Esophagus (tissue), 2 donors: ENCODE measurements at regions not wholly inside any gene's neighbourhood (a gene's known extent, or its start where the extent isn't known, plus 50 kb on each side); places are given as distances from the start of the nearest gene placed in this dataset.

Source experiments
- H3K27ac ChIP-seq, 2 donors: one replicate each; pipeline ENCODE4 v1.5.1; 2013; ENCODE audit warnings: low read depth in 2 of 2, mild to moderate bottlenecking in 2 of 2, inconsistent platforms in 1 of 2, low read length in 1 of 2, moderate library complexity in 1 of 2
- H3K27me3 ChIP-seq, 2 donors: one replicate each; pipeline ENCODE4 v1.6.1; 2013; ENCODE audit warnings: low read length in 2 of 2, control low read depth in 1 of 2, mild to moderate bottlenecking in 1 of 2; ENCODE audit not compliant: insufficient read depth in 2 of 2, control insufficient read depth in 1 of 2
- H3K36me3 ChIP-seq, 2 donors: one replicate each; pipeline ENCODE4 v1.6.1; 2013; ENCODE audit warnings: low read length in 1 of 2; ENCODE audit not compliant: control insufficient read depth in 2 of 2, insufficient read depth in 2 of 2
- H3K4me1 ChIP-seq, 2 donors: one replicate each; pipeline ENCODE4 v1.6.1; 2013; ENCODE audit warnings: low read length in 1 of 2; ENCODE audit not compliant: control insufficient read depth in 2 of 2, insufficient read depth in 2 of 2
- H3K4me3 ChIP-seq, 2 donors: one replicate each; pipeline ENCODE4 v1.5.1; 2013; ENCODE audit warnings: low read length in 2 of 2, mild to moderate bottlenecking in 2 of 2, low read depth in 1 of 2, moderate library complexity in 1 of 2
- H3K9me3 ChIP-seq, 2 donors: one replicate each; pipeline ENCODE4 v1.6.1; 2013; ENCODE audit warnings: mild to moderate bottlenecking in 2 of 2, low read depth in 1 of 2, low read length in 1 of 2, moderate library complexity in 1 of 2; ENCODE audit not compliant: control insufficient read depth in 2 of 2, insufficient read depth in 1 of 2
- WGBS, 2 donors: extraction: QIAGEN DNeasy Blood & Tissue Kit; methylation state at CpG; one replicate each; pipeline ENCODE4 v1.1.7; 2013; 5-methylcytosine and 5-hydroxymethylcytosine counted together
- donor health status: healthy with polysubstance abuse.
- donor health status: Bipolar disorder and iron deficiency.

DNA sequence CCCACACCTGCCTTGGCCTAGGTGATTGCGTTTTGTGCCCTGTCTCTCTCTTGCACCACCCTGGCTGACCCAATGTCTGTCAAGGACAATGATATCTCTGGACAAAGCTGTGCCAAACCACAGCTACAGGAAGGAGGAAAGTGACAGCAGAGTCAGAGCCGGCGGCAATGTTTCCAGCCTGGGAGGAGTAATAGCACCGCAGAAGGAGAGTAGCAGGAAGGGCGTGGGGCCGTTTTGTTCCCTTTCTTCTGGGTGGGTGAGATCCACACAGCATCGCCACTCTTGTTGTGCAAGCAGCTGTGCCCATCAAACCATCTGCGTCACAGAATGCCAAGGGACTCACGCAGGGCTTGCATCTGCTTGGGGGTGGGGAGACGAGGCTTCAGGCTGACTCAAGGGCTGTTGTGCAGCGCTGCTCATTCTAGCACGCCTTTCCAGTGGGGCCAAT, 341.6 kb upstream of the AUTS2 start:
- no peaks in the 10 kb centered on the region for H3K9me3 ChIP-seq
- H3K4me1 ChIP-seq, result no peaks in the 10 kb centered on the region
- H3K36me3 ChIP-seq, result no peaks in the 10 kb centered on the region
- WGBS, 2 donors, result 75 to 78% methylated on average over 12 of the region's 12 CpGs
- H3K27ac ChIP-seq, result no peak overlapping the region
- no peaks in the 10 kb centered on the region for H3K27me3 ChIP-seq
- H3K4me3 ChIP-seq, result no peak overlapping the region

DNA sequence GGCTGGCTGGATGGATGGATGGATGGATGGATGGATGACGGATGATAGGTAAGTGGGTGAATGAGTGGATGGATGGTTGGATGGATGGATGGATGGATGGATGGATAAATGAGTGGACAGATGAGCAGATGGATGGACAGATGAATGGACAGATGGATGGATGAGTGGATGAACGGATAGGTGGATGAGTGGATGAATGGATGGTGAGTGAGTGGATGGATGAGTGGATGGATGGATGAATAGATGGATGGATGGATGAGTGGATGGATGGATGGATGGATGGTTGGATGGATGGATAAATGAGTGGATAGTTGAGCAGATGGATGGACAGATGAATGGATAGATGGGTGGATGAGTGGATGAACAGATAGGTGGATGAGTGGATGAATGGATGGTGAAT, 340.7 kb upstream of the AUTS2 start:
- Histone ChIP-seq H3K4me3 (no peak overlapping the region), H3K9me3 (no peaks in the 10 kb centered on the region), H3K4me1 (no peaks in the 10 kb centered on the region), H3K36me3 (no peaks in the 10 kb centered on the region), H3K27me3 (no peaks in the 10 kb centered on the region), H3K27ac (no peak overlapping the region)
- WGBS, 2 donors, result 80 to 92% methylated on average over 2 of the region's 2 CpGs

- no peaks in the 10 kb centered on the region for H3K27me3 ChIP-seq
- H3K27ac ChIP-seq, result no peak overlapping the region
- no peaks in the 10 kb centered on the region for H3K9me3 ChIP-seq
- 55 to 61% methylated on average over 2 of the region's 2 CpGs for WGBS, 2 donors
- no peaks in the 10 kb centered on the region for H3K4me1 ChIP-seq
- no peak overlapping the region for H3K4me3 ChIP-seq
- no peaks in the 10 kb centered on the region for H3K36me3 ChIP-seq
Measured at GRCh38 chr7:69259445-69259844, 338.8 kb upstream of the AUTS2 start.

DNA sequence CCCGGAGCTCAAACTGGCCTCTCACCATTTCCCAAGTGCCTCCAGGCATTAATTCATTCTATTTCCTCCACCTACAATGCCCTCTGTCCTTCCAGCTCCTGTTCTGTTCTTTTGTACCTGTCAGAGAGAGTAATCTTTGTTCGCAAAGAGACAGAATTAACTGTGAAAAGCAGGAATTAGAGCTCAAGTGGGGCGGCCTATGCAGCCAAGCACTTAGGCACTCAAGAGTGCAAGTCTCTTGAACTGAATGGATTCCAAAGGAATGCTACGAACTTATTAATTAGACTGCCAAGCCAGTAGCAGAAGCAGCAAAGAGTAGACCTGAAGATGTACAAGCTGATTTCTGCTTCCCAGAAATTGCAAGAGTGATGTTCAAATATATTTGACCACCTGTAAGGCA, 338.3 kb upstream of the AUTS2 start:
- Histone ChIP-seq H3K27ac (no peak overlapping the region), H3K4me1 (no peaks in the 10 kb centered on the region), H3K36me3 (no peaks in the 10 kb centered on the region), H3K27me3 (no peaks in the 10 kb centered on the region), H3K9me3 (no peaks in the 10 kb centered on the region), H3K4me3 (no peak overlapping the region)
- 74 to 77% methylated on average over 4 of the region's 4 CpGs for WGBS, 2 donors

DNA sequence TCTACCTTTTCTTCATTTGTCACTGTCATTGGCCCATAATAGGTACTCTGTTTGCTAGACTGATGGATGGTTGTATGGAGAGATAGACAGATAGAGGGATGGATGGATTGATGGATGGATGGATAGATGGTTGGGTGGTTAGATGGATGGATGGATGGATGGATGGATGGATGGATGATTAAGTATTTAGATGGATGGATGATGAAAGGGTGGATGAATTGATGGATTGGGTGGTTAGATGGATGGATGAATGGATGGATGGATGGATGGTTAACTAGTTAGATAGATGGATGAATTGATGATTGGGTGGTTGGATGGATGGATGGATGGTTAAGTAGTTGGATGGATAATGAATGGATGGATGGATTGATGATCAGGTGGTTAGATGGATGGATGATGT, 334.7 kb upstream of the AUTS2 start:
- Histone ChIP-seq H3K36me3 (no peaks in the 10 kb centered on the region), H3K4me3 (no peak overlapping the region), H3K4me1 (no peaks in the 10 kb centered on the region), H3K9me3 (no peaks in the 10 kb centered on the region), H3K27me3 (no peaks in the 10 kb centered on the region), H3K27ac (no peak overlapping the region)

DNA sequence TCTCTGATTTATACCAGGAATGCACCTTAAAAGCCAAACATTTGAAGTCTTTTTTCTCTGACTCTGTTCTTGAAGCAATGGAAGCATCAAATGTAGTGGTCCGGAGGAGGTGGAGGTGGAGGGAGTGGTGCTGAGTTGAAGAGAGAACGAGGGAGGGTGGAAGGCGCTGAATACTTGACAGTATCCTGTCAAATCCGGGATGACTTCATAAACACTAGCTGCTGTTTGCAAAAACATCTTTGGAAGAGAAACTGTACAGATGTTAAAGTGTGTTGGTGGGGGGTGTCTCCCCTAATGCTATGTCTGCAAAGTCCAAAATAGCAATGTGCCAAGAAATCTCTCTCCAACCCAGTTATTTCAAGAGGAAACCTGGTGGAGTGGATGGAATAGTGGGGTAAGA, 328.5 kb upstream of the AUTS2 start:
- Histone ChIP-seq H3K27ac (no peak overlapping the region), H3K4me1 (no peaks in the 10 kb centered on the region), H3K27me3 (no peaks in the 10 kb centered on the region), H3K4me3 (no peak overlapping the region), H3K36me3 (no peaks in the 10 kb centered on the region), H3K9me3 (no peaks in the 10 kb centered on the region)
- WGBS, 2 donors, result 68 to 70% methylated on average over 4 of the region's 4 CpGs

DNA sequence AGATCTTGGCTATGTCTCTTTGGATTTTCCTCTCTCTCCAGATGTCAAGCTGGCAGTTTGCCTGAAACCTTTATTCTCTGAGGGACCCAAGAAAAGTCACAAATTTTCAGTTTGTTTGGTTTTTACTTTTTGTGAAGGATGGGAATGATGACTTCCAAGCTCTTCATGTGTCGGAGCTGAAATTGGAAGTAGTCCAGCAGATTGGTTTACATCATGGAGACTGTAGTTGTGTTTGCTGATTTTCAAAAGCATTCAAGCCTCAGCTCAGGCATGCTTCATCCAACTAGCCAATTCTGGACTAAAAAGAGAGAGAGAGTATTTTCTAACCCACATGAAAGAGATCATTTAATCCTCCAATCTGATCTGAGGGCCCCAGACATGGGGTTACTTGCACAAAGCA, 326.2 kb upstream of the AUTS2 start:
- H3K36me3 ChIP-seq, result no peaks in the 10 kb centered on the region
- WGBS, 2 donors, result 51 to 72% methylated on average over 1 of the region's 1 CpG
- H3K27ac ChIP-seq, result no peak overlapping the region
- H3K4me1 ChIP-seq, result no peaks in the 10 kb centered on the region
- H3K9me3 ChIP-seq, result no peaks in the 10 kb centered on the region
- no peak overlapping the region for H3K4me3 ChIP-seq
- no peaks in the 10 kb centered on the region for H3K27me3 ChIP-seq

DNA sequence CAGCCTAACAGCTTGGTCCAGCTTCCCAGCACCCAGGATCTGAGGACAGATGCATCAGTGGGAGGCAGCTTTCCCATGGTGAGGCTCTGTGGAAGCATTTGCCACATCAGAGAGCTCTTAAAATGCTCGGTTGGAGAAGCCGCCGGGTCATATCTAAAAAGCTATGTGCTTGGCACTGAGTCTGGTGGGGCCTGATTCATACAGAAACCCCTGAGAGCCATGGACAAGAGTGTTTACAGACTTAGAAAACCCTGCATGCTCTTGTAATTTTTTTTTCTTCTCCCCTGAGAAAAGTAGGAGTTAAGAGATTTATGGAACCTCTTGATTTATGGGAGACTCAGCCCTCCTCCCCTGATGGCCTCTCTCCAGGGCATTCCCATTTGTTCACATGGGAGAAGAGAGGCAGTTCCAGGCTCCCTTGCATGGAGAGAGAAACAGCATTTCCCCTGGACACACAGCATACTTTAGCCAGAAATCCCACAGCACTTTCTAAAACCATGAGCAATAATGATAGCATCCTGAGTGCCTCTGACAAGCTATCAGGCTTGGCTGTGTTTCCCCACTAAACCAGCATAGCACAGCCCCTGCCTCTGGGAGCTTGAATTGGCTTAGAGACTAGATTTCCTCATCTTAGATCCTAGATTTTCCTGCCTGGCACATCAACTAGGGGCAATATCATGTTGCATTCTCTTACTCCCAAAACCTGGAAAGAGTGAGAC, 322.1 kb upstream of the AUTS2 start:
- WGBS, 2 donors, result 58 to 71% methylated on average over 3 of the region's 3 CpGs
- H3K27me3 ChIP-seq, result no peaks in the 10 kb centered on the region
- no peaks in the 10 kb centered on the region for H3K4me1 ChIP-seq
- no peaks in the 10 kb centered on the region for H3K9me3 ChIP-seq
- no peak overlapping the region for H3K4me3 ChIP-seq
- no peak overlapping the region for H3K27ac ChIP-seq
- no peaks in the 10 kb centered on the region for H3K36me3 ChIP-seq

GRCh38 chr7:69277366-69277765, 320.9 kb upstream of the AUTS2 start:
- WGBS, 2 donors, result 64 to 66% methylated on average over 5 of the region's 5 CpGs
- no peak overlapping the region for H3K27ac ChIP-seq

DNA sequence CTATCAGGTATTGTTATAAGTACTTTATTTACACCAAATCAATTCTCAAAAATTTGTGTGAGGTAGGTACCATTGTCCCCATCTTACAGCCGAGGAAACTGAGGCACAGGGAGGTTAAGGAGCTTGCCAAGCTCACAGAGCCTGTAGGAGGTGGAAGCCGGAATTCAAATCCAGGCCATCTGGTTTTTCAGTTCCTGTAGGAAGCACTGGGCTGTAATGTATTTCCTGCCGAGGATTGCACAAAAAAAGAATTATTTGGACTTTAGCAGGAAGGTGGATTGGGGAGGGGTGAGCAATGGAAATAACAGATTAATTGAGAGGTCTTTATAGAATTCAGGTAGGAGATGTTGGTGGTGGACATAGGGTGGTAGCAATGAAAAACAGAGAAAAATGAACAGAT, 315.3 kb upstream of the AUTS2 start:
- H3K9me3 ChIP-seq, result no peaks in the 10 kb centered on the region
- no peak overlapping the region for H3K4me3 ChIP-seq
- H3K4me1 ChIP-seq, result no peaks in the 10 kb centered on the region
- no peaks in the 10 kb centered on the region for H3K36me3 ChIP-seq
- WGBS, 2 donors, result 31 to 48% methylated on average over 3 of the region's 3 CpGs
- H3K27ac ChIP-seq, result no peak overlapping the region
- no peaks in the 10 kb centered on the region for H3K27me3 ChIP-seq

More at GRCh38 chr7:69277366-69277765, 320.9 kb upstream of the AUTS2 start:
- Histone ChIP-seq H3K27me3 (no peaks in the 10 kb centered on the region), H3K4me1 (no peaks in the 10 kb centered on the region), H3K36me3 (no peaks in the 10 kb centered on the region), H3K4me3 (no peak overlapping the region), H3K9me3 (no peaks in the 10 kb centered on the region)
